ENCODE measurements at regions not wholly inside any gene's neighbourhood (a gene's known extent, or its start where the extent isn't known, plus 50 kb on each side); places are given as distances from the start of the nearest gene placed in this dataset.

DNA sequence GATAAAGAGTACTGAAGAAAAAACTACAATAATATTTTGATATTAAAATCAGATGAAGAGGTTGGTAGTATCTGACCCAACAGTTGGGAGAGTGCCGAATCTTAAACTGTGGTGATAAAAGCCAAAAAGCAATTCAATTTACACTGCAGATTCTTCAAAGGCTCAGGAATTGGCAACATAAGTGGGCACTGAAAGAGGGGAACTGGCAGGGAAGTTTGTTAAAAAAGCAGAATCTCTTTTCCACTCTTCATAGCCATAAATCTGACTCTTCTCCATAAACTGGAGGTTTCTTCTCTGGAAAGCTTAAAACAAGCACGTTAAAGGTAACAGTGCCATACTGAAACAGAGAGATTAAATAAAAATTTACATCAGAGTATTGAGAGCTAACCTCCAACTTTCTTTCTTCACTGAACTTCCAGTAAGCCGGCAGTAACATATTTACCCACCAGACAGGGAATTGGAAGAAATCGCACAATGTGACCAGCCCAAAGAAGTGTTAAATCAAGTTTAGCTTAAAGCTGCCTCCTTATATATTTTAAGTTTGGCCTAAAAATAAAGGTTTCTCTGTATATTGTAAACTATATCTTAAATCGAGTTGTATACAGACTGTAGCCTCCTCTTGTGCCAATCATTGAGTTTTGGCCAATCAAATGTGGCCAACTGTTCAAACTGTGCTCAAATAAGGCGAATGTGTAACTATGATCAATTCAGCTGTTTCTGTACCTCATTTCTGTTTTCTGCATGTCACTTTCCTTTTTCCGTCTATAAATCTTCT lies 358.3 kb downstream of the NXPE2 start:
- TF ChIP-seq BRCA1 (IDR thresholded peaks at IDR 0.05; ENCODE audit: low read depth, low read length) (no peak), POLR2AphosphoS5 (IDR thresholded peaks at IDR 0.05; ENCODE audit: low read length) (no peak), SRF (IDR thresholded peaks at IDR 0.05; ENCODE audit: low read depth in 2 of 2, low read length in 2 of 2) (no peak), RFX5 (IDR thresholded peaks at IDR 0.05; ENCODE audit: low read depth, low read length) (no peak), EP300 (IDR thresholded peaks at IDR 0.05; ENCODE audit: borderline replicate concordance in 1 of 2, control insufficient read depth in 1 of 2, low read depth in 2 of 2, low read length in 2 of 2) (no peak)
- TF ChIP-seq, protein P1, sequence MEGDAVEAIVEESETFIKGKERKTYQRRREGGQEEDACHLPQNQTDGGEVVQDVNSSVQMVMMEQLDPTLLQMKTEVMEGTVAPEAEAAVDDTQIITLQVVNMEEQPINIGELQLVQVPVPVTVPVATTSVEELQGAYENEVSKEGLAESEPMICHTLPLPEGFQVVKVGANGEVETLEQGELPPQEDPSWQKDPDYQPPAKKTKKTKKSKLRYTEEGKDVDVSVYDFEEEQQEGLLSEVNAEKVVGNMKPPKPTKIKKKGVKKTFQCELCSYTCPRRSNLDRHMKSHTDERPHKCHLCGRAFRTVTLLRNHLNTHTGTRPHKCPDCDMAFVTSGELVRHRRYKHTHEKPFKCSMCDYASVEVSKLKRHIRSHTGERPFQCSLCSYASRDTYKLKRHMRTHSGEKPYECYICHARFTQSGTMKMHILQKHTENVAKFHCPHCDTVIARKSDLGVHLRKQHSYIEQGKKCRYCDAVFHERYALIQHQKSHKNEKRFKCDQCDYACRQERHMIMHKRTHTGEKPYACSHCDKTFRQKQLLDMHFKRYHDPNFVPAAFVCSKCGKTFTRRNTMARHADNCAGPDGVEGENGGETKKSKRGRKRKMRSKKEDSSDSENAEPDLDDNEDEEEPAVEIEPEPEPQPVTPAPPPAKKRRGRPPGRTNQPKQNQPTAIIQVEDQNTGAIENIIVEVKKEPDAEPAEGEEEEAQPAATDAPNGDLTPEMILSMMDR (IDR thresholded peaks at IDR 0.05 in 2 of 3, conservative IDR thresholded peaks at IDR 0.05 in 1 of 3; ENCODE audit: control insufficient read depth in 2 of 3, extremely low read depth in 1 of 3, insufficient read depth in 1 of 3, low read depth in 3 of 3, low read length in 3 of 3), result no peak
- TF ChIP-seq, protein P2, sequence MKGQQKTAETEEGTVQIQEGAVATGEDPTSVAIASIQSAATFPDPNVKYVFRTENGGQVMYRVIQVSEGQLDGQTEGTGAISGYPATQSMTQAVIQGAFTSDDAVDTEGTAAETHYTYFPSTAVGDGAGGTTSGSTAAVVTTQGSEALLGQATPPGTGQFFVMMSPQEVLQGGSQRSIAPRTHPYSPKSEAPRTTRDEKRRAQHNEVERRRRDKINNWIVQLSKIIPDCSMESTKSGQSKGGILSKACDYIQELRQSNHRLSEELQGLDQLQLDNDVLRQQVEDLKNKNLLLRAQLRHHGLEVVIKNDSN (IDR thresholded peaks at IDR 0.05; ENCODE audit: borderline replicate concordance, extremely low read length, insufficient read depth, low read depth, low read length), result no peak

Measured in GM12878 (cell line).